Muscle of back (tissue), 3 donors: ENCODE measurements at regions not wholly inside any gene's neighbourhood (a gene's known extent, or its start where the extent isn't known, plus 50 kb on each side); places are given as distances from the start of the nearest gene placed in this dataset.
A peak's percentile ranks its signal among the peaks of the same experiment; 100 is the strongest.

Source experiments
- DNase-seq, 3 donors: peaks; one replicate each; pipeline versions ENCODE4 v3.0.0 to v3.0.0-alpha.2; 2013

GRCh38 chrX:13149702-13150350 is 105.4 kb upstream of the FAM9C start:
- no peak for DNase-seq

- no peak for DNase-seq
Observed at GRCh38 chrX:13147733-13148132, 103.3 kb upstream of the FAM9C start.

- no peak for DNase-seq
Observed at GRCh38 chrX:13147147-13147546, 102.7 kb upstream of the FAM9C start.

- no peak for DNase-seq
Observed at GRCh38 chrX:13144927-13145655, 100.7 kb upstream of the FAM9C start.

GRCh38 chrX:13142891-13143290 is 98.5 kb upstream of the FAM9C start:
- DNase-seq: no peak

GRCh38 chrX:13140007-13140406 is 95.6 kb upstream of the FAM9C start:
- DNase-seq: no peak

GRCh38 chrX:13131396-13132137 is 87.1 kb upstream of the FAM9C start:
- no peak for DNase-seq

GRCh38 chrX:13130816-13131215 is 86.4 kb upstream of the FAM9C start:
- DNase-seq: peak in 1 of 3 donors; percentile 59

GRCh38 chrX:13128104-13128503 is 83.7 kb upstream of the FAM9C start:
- no peak for DNase-seq

- DNase-seq: no peak
Observed at GRCh38 chrX:13126775-13127174, 82.4 kb upstream of the FAM9C start.

- DNase-seq: no peak
Observed at GRCh38 chrX:13125188-13125587, 80.8 kb upstream of the FAM9C start.

- peak in 1 of 3 donors; percentile 65 for DNase-seq
Observed at GRCh38 chrX:13123857-13124345, 79.5 kb upstream of the FAM9C start.

GRCh38 chrX:13123247-13123856 is 78.9 kb upstream of the FAM9C start:
- DNase-seq: no peak

- peak in 1 of 3 donors; percentile 58 for DNase-seq
Observed at GRCh38 chrX:13121020-13121555, 76.7 kb upstream of the FAM9C start.

- peak in 1 of 3 donors; percentile 44 for DNase-seq
Observed at GRCh38 chrX:13120017-13120416, 75.6 kb upstream of the FAM9C start.

GRCh38 chrX:13119386-13119785 is 75.0 kb upstream of the FAM9C start:
- no peak for DNase-seq

GRCh38 chrX:13115146-13115855 is 70.9 kb upstream of the FAM9C start:
- no peak for DNase-seq

GRCh38 chrX:13112499-13112898 is 68.1 kb upstream of the FAM9C start:
- DNase-seq: no peak

GRCh38 chrX:13110433-13111324 is 66.3 kb upstream of the FAM9C start:
- DNase-seq: peak in 2 of 3 donors; percentile 68 to 75

- DNase-seq: no peak
Observed at GRCh38 chrX:13109817-13110216, 65.4 kb upstream of the FAM9C start.
